Calu3 (cell line): ENCODE measurements at regions not wholly inside any gene's neighbourhood (a gene's known extent, or its start where the extent isn't known, plus 50 kb on each side); places are given as distances from the start of the nearest gene placed in this dataset.
A peak's percentile ranks its signal among the peaks of the same experiment; 100 is the strongest.

Experiments used
- BruUV-seq: library from RNA; stranded (reverse); fragments of 400-500 nt; replicated peaks from 2 replicates; lab custom pipeline; 2021; lab: Mats Ljungman, UMichigan
- CTCF ChIA-PET: fragments of 300-600 bp; sonication (Branson Sonifier 250); formaldehyde crosslinking; loops from one replicate; lab custom pipeline; 2022; ENCODE audit warnings: antibody characterized with exemption; lab: Charles Lee
- DNase-seq: peaks from one replicate; pipeline ENCODE4 v3.0.0; 2022
- H3K27ac Mint-ChIP-seq: one replicate; pipeline ENCODE4 v1.8.0; 2022; ENCODE audit warnings: mixed read lengths; ENCODE audit not compliant: unreplicated experiment
- H3K27me3 Mint-ChIP-seq: one replicate; pipeline ENCODE4 v1.8.0; 2022; ENCODE audit warnings: mixed read lengths; ENCODE audit not compliant: unreplicated experiment
- H3K36me3 Mint-ChIP-seq: one replicate; pipeline ENCODE4 v1.8.0; 2022; ENCODE audit warnings: mild to moderate bottlenecking, moderate library complexity, mixed read lengths; ENCODE audit not compliant: insufficient read depth, unreplicated experiment
- H3K4me1 Mint-ChIP-seq: one replicate; pipeline ENCODE4 v1.8.0; 2022; ENCODE audit warnings: mild to moderate bottlenecking, low read depth, mixed read lengths; ENCODE audit not compliant: unreplicated experiment
- H3K4me3 Mint-ChIP-seq: one replicate; pipeline ENCODE4 v1.8.0; 2022; ENCODE audit warnings: mild to moderate bottlenecking, low read depth, moderate library complexity, mixed read lengths; ENCODE audit not compliant: unreplicated experiment
- H3K9me3 Mint-ChIP-seq: one replicate; pipeline ENCODE4 v1.8.0; 2022; ENCODE audit warnings: low read depth, mixed read lengths; ENCODE audit not compliant: unreplicated experiment
- CTCF ChIP-seq: fragments of 200-600 bp; IDR thresholded peaks from one replicate; pipeline ENCODE4 v1.8.0; 2022; ENCODE audit warnings: antibody characterized with exemption; ENCODE audit not compliant: unreplicated experiment
- intact Hi-C: fragments of 100-400 bp; cut with micrococcal nuclease; formaldehyde crosslinking; loops from one replicate; pipeline ENCODE4 v1.10.0; 2022; ENCODE audit not compliant: unreplicated experiment

- intact Hi-C loops = loop anchor here (5.0 kb wide), 1 partner anchor 63 kb away; no protein-coding TSS in a partner anchor
Measured at GRCh38 chr7:16174253-16174652, 247.1 kb downstream of the CRPPA start.

GRCh38 chr7:16172366-16172765, 249.0 kb downstream of the CRPPA start:
- Mint-ChIP-seq H3K27me3 (no peaks in the 10 kb centered on the region), H3K4me1 (peaks cover 12% of the 10 kb centered on the region), H3K36me3 (no peaks in the 10 kb centered on the region), H3K4me3 (no peak overlapping the region), H3K9me3 (no peaks in the 10 kb centered on the region), H3K27ac (peak overlapping the region; percentile 12)
- BruUV-seq = no TSS peak
- intact Hi-C loops = loop anchor here (5.0 kb wide), 1 partner anchor 65 kb away; no protein-coding TSS in a partner anchor
- CTCF ChIA-PET = no interaction called here
- DNase-seq = no peak
- TF ChIP-seq CTCF = no peak

More at GRCh38 chr7:16174253-16174652, 247.1 kb downstream of the CRPPA start:
- TF ChIP-seq CTCF = no peak
- Mint-ChIP-seq H3K36me3 (no peaks in the 10 kb centered on the region), H3K27ac (no peak overlapping the region), H3K9me3 (no peaks in the 10 kb centered on the region), H3K4me3 (no peak overlapping the region), H3K4me1 (peaks cover 12% of the 10 kb centered on the region), H3K27me3 (no peaks in the 10 kb centered on the region)
- DNase-seq = no peak
- no TSS peak for BruUV-seq
- CTCF ChIA-PET = no interaction called here

GRCh38 chr7:16171928-16172327, 249.4 kb downstream of the CRPPA start:
- Mint-ChIP-seq H3K4me1 (peaks cover 12% of the 10 kb centered on the region), H3K36me3 (no peaks in the 10 kb centered on the region), H3K27ac (peak overlapping the region; percentile 12), H3K9me3 (no peaks in the 10 kb centered on the region), H3K27me3 (no peaks in the 10 kb centered on the region), H3K4me3 (no peak overlapping the region)
- CTCF ChIA-PET = interaction anchor here (0.8 kb wide), 1 partner anchor 393 kb away, joined by 3 read pairs; no protein-coding TSS in a partner anchor
- peak; percentile 13 for DNase-seq
- intact Hi-C loops = loop anchor here (5.0 kb wide), 1 partner anchor 65 kb away; no protein-coding TSS in a partner anchor
- TF ChIP-seq CTCF = no peak
- BruUV-seq = no TSS peak

- no peaks in the 10 kb centered on the region for H3K27me3 Mint-ChIP-seq
- CTCF ChIA-PET = interaction anchor here (0.7 kb wide), 1 partner anchor 431 kb away, joined by 3 read pairs; no protein-coding TSS in a partner anchor
- H3K4me1 Mint-ChIP-seq = peaks cover 12% of the 10 kb centered on the region
- DNase-seq = no peak
- H3K27ac Mint-ChIP-seq = no peak overlapping the region
- TF ChIP-seq CTCF = no peak
- H3K4me3 Mint-ChIP-seq = no peak overlapping the region
- no peaks in the 10 kb centered on the region for H3K36me3 Mint-ChIP-seq
- intact Hi-C loops = loop anchor here (5.0 kb wide), 1 partner anchor 67 kb away; no protein-coding TSS in a partner anchor
- H3K9me3 Mint-ChIP-seq = no peaks in the 10 kb centered on the region
- no TSS peak for BruUV-seq
Measured at GRCh38 chr7:16170671-16171070, 250.7 kb downstream of the CRPPA start.
